ENCODE measurements at regions not wholly inside any gene's neighbourhood (a gene's known extent, or its start where the extent isn't known, plus 50 kb on each side); places are given as distances from the start of the nearest gene placed in this dataset.

DNA sequence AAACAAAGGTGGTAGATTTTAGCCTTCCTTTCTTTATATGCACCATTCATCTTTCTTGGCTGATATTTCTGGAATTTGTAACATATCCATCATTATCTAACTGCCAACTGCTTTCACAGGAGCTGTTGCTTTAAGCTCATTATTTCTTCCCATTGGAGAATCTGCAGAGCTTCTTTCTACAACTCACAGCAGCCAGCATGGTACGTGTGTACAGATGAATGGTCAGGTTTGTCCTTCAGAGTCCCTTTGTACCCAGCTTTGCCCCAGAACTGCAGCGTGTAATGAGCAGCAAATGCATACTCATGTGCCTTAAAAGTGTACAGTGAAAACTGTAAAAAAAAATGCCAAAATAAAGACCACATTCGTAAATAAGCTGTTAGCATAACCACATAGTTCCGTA, 260.9 kb downstream of the FIGN start:
- H3K27ac Mint-ChIP-seq: no peak overlapping the region
- no peaks in the 10 kb centered on the region for H3K27me3 Mint-ChIP-seq (ENCODE audit: low read depth)
- H3K9me3 Mint-ChIP-seq: peaks cover 4% of the 10 kb centered on the region
- H3K4me3 Mint-ChIP-seq (ENCODE audit: low read depth): no peak overlapping the region
- intact Hi-C loops (cut with micrococcal nuclease): no loop called here
- H3K4me1 Mint-ChIP-seq (ENCODE audit: low read depth): no peaks in the 10 kb centered on the region
- H3K36me3 Mint-ChIP-seq (ENCODE audit: low read depth): no peaks in the 10 kb centered on the region
- DNase-seq (ENCODE audit: low spot score): no peak

DNA sequence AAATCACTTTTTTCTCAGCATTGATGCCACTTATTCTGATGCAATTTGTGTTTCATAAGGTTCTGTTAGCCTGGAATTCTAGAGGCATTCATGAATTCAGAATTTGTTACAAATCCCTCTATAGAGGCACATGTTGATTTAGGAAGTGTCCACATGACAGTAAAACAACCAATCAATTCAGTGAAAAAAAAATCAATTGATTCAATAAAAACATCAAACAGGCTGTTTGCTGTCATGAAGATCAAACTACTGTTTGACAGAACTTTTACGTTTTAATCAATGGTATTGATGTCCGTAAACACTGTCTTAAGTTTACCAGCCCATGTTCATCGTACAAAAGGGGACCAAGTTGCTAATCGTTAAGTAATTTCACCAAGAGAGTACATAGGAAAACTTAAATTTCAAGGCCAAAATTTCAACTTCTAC, 261.5 kb downstream of the FIGN start:
- H3K4me1 Mint-ChIP-seq (ENCODE audit: low read depth): no peaks in the 10 kb centered on the region
- H3K9me3 Mint-ChIP-seq: peaks cover 4% of the 10 kb centered on the region
- no peak overlapping the region for H3K4me3 Mint-ChIP-seq (ENCODE audit: low read depth)
- H3K36me3 Mint-ChIP-seq (ENCODE audit: low read depth): no peaks in the 10 kb centered on the region
- no peak for DNase-seq (ENCODE audit: low spot score)
- intact Hi-C loops (cut with micrococcal nuclease): no loop called here
- no peaks in the 10 kb centered on the region for H3K27me3 Mint-ChIP-seq (ENCODE audit: low read depth)
- H3K27ac Mint-ChIP-seq: no peak overlapping the region

DNA sequence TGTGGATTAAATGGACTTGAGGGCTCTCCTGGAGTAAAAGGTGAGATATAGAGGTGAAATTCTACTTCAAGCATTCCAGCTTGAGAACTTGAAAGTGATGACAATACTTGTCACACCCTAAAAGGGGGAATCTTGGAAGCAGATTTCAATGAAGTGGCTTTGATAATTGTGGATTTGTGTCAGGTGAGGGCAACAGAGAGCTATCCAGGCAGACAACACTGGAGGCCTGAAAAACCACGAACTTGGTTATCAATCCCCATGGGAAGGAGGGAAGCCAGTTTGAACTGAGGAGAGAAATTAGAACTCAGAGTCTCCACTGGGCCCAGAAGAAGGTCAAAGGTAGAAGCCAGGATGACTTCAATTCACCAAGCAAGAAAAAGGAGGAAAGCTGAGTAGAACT, 263.9 kb downstream of the FIGN start:
- no peak overlapping the region for H3K27ac Mint-ChIP-seq
- no peak overlapping the region for H3K4me3 Mint-ChIP-seq (ENCODE audit: low read depth)
- H3K9me3 Mint-ChIP-seq: no peaks in the 10 kb centered on the region
- no peak for DNase-seq (ENCODE audit: low spot score)
- H3K36me3 Mint-ChIP-seq (ENCODE audit: low read depth): no peaks in the 10 kb centered on the region
- intact Hi-C loops (cut with micrococcal nuclease): no loop called here
- no peaks in the 10 kb centered on the region for H3K4me1 Mint-ChIP-seq (ENCODE audit: low read depth)
- H3K27me3 Mint-ChIP-seq (ENCODE audit: low read depth): no peaks in the 10 kb centered on the region

DNA sequence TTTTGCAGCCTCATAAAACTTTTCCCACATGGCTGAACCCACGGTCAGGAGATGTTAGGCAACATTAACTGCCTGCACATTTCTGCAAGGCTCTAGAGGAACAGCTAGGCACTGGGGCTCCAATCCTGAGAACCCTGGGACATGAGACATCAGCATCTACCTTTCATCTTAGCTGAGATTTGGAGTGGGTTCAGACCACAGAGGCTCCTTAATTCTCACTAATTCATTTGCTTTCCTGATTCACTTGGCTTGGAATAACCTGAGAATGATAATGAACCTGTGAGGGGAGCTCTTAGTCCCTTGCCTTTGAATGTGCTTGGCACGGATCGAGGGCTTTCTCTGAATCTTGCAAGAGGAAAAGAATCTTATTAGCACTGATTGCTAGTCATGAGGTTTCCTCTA, 266.2 kb downstream of the FIGN start:
- Mint-ChIP-seq H3K27ac (no peak overlapping the region), H3K27me3 (ENCODE audit: low read depth) (no peaks in the 10 kb centered on the region), H3K4me3 (ENCODE audit: low read depth) (no peak overlapping the region), H3K4me1 (ENCODE audit: low read depth) (no peaks in the 10 kb centered on the region), H3K36me3 (ENCODE audit: low read depth) (no peaks in the 10 kb centered on the region), H3K9me3 (no peaks in the 10 kb centered on the region)
- DNase-seq (ENCODE audit: low spot score): no peak
- intact Hi-C loops (cut with micrococcal nuclease): no loop called here

DNA sequence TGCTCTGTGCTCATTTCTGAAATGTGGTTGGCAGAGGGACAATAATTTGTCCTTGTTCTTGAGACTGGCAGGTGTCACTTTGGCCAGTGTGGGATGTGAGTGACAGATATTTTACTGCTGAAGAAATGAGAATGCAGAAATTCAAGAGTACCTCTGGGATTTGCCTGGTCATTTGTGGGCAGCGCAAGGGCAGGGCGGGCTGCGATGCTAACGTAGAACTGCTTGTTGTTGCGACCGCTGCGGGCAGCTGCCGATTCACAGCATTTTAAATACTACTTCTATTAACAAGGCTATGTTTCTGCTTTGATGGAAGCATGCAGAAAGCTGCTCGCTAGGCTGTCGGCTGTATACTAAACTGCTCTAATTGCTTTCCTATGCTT, 268.6 kb downstream of the FIGN start:
- H3K27me3 Mint-ChIP-seq (ENCODE audit: low read depth): no peaks in the 10 kb centered on the region
- DNase-seq (ENCODE audit: low spot score): no peak
- H3K36me3 Mint-ChIP-seq (ENCODE audit: low read depth): no peaks in the 10 kb centered on the region
- H3K9me3 Mint-ChIP-seq: no peaks in the 10 kb centered on the region
- H3K4me1 Mint-ChIP-seq (ENCODE audit: low read depth): no peaks in the 10 kb centered on the region
- intact Hi-C loops (cut with micrococcal nuclease): no loop called here
- H3K4me3 Mint-ChIP-seq (ENCODE audit: low read depth): no peak overlapping the region
- H3K27ac Mint-ChIP-seq: no peak overlapping the region

DNA sequence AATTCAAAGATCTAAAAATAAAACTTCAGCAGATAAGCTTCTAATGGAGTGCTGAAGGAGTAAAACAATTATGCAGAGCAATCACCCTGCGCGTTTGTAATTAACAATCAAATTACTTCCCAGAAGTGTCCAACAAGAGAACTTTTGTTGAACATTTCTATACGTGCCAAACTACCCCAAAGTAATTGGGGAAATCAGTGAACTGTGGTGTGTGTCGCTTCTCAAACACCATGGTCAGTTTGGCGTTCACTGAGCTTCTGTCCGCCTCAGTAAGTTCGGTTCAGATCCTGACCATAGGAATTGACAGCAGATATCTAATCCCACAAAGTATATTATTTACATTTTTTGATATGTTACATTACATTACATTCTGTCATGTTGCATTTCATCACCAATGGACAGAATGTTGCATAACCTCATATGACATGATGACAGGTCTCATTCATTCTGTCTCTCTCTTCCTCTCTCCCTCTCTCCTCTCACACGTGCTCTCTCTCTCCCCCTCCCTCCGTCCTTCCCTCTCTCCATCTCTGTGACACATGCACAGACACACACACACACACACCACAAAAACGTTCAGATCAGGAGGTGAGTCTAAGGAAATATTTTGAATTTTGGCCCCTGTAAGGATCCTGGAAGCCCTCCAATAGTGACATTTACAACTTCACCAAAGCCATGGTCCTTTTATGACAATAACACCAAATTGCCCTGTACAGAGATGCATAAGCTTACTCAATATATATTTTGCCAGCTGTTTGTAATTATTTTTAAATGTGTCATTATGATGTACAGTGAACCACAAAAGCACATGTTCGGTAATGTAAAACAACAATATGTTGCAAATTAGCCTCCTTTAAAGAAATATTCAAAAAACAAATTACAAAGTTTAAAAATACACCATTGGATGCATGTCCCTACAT, 269.2 kb downstream of the FIGN start:
- no peak for DNase-seq (ENCODE audit: low spot score)
- Mint-ChIP-seq H3K9me3 (no peaks in the 10 kb centered on the region), H3K36me3 (ENCODE audit: low read depth) (no peaks in the 10 kb centered on the region), H3K4me1 (ENCODE audit: low read depth) (no peaks in the 10 kb centered on the region), H3K4me3 (ENCODE audit: low read depth) (no peak overlapping the region), H3K27me3 (ENCODE audit: low read depth) (no peaks in the 10 kb centered on the region), H3K27ac (no peak overlapping the region)
- intact Hi-C loops (cut with micrococcal nuclease): no loop called here

DNA sequence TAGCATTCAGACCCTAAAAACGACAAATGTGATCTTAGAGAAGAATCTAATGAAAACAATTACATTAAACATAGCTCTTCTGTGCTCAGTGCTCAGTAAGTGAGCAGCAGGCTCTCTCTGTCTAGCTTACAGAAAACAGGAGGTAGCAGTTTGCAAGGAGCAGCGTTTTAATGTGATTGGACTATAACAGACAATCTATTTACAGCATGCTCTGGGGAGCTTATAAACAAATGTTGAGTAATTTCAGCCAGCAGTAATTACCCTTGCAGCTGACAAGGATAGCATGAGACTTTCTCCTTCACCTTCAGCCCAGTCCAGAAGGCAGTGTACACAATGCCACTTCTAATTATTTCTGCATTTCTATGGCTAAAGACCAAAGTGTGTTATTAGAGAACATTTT, 270.4 kb downstream of the FIGN start:
- Mint-ChIP-seq H3K4me3 (ENCODE audit: low read depth) (no peak overlapping the region), H3K4me1 (ENCODE audit: low read depth) (no peaks in the 10 kb centered on the region), H3K36me3 (ENCODE audit: low read depth) (no peaks in the 10 kb centered on the region), H3K27me3 (ENCODE audit: low read depth) (no peaks in the 10 kb centered on the region), H3K27ac (no peak overlapping the region), H3K9me3 (no peaks in the 10 kb centered on the region)
- intact Hi-C loops (cut with micrococcal nuclease): no loop called here
- DNase-seq (ENCODE audit: low spot score): no peak

DNA sequence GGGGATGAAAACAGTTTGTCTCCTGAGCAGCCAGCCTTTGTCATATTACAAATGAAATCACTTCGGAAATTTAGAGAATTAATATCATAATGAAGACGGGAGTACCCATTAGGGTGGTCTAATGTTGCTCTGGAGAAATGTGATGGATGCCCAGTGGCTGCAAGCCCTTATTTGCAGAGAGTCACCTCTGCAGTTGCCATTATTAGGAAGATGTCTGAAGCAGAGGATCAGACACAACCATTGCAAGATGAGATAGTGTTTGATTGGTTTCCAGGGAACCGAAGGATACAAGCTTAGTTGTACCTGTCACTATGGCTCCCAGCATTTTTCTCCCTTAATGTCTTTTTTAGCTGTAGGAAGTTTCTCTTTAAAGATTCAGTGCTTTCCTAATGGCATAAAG, 272.4 kb downstream of the FIGN start:
- Mint-ChIP-seq H3K9me3 (no peaks in the 10 kb centered on the region), H3K27me3 (ENCODE audit: low read depth) (no peaks in the 10 kb centered on the region), H3K27ac (no peak overlapping the region), H3K36me3 (ENCODE audit: low read depth) (no peaks in the 10 kb centered on the region), H3K4me3 (ENCODE audit: low read depth) (no peak overlapping the region), H3K4me1 (ENCODE audit: low read depth) (no peaks in the 10 kb centered on the region)
- DNase-seq (ENCODE audit: low spot score): no peak
- intact Hi-C loops (cut with micrococcal nuclease): no loop called here

DNA sequence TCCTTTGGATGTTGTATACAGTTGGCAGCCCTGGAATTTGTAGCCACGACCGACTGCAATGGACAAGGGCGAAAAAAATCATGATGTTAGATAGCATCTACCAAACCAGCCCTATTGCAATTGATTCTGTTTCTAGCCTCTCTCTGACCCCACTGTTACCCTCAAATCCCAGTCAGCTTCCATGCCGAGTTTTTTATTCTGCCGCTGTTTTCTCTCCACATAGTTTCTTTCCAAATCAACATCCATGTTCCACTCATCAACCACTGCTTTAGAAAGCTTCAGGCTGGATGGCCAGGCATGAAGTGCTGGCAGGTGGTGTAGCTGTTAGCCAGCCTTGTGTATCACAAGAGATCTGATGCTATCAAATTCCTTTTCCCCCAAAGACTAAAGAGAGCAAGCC, 272.8 kb downstream of the FIGN start:
- Mint-ChIP-seq H3K4me3 (ENCODE audit: low read depth) (no peak overlapping the region), H3K36me3 (ENCODE audit: low read depth) (no peaks in the 10 kb centered on the region), H3K27ac (no peak overlapping the region), H3K27me3 (ENCODE audit: low read depth) (no peaks in the 10 kb centered on the region), H3K9me3 (no peaks in the 10 kb centered on the region), H3K4me1 (ENCODE audit: low read depth) (no peaks in the 10 kb centered on the region)
- no peak for DNase-seq (ENCODE audit: low spot score)
- intact Hi-C loops (cut with micrococcal nuclease): no loop called here

DNA sequence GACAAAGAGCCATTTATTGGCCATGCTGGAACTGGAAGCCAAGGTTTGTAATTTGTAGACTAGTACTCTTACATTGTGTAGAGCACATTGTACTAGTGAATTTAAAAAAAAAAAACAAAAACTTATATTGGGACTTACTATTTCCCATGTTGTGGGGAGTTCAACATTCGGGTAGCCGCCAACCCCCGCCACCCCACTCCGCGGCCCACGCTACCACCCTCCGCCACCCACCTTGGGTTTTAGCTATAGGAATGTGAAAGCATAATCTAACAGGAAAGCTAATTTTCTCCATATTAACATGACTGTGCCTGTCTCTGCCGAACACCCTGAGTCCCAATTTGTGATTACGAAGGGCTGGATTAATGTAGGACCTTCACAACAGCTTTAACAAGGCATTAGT, 275.8 kb downstream of the FIGN start:
- H3K4me3 Mint-ChIP-seq (ENCODE audit: low read depth): no peak overlapping the region
- H3K4me1 Mint-ChIP-seq (ENCODE audit: low read depth): no peaks in the 10 kb centered on the region
- no peaks in the 10 kb centered on the region for H3K9me3 Mint-ChIP-seq
- intact Hi-C loops (cut with micrococcal nuclease): no loop called here
- H3K27ac Mint-ChIP-seq: no peak overlapping the region
- no peaks in the 10 kb centered on the region for H3K36me3 Mint-ChIP-seq (ENCODE audit: low read depth)
- no peak for DNase-seq (ENCODE audit: low spot score)
- H3K27me3 Mint-ChIP-seq (ENCODE audit: low read depth): no peaks in the 10 kb centered on the region

DNA sequence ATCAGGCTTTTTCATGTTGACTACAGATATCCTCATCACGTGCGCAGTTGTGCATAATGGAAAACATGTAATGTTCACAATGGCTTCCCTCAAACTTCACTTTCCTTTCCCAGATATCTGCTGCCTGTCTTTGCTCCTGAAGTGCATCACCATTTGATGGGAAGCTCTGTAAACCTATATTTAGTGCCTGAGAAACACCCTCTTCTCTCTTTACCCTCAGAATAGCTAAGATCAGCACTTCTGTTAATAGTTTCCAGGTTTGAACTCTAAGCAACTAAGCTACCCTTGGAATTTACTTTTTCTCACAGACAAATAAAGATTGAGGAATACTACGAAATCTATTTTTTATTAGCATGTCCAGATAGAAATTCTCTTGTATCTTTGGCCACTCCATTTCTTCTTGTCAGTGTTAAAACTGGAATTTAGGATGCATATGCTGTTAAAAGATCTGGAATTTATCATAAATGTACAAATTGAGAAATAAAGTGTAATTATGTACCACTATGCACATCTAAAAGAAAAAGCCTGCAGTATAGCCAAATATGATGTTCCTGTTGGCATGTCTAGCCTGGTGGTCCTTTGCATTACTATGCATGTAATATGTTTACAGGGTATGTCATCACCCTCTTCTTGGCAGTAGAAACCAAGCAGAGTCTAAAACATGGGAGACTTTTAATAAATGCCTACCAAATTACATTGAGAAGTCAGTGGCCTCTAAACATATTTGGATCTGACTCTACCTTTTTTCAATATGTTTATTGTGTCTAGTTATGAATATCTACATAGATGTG, 278.7 kb downstream of the FIGN start:
- Mint-ChIP-seq H3K9me3 (no peaks in the 10 kb centered on the region), H3K27ac (no peak overlapping the region), H3K27me3 (ENCODE audit: low read depth) (no peaks in the 10 kb centered on the region), H3K36me3 (ENCODE audit: low read depth) (no peaks in the 10 kb centered on the region), H3K4me3 (ENCODE audit: low read depth) (no peak overlapping the region), H3K4me1 (ENCODE audit: low read depth) (no peaks in the 10 kb centered on the region)
- intact Hi-C loops (cut with micrococcal nuclease): no loop called here
- no peak for DNase-seq (ENCODE audit: low spot score)

DNA sequence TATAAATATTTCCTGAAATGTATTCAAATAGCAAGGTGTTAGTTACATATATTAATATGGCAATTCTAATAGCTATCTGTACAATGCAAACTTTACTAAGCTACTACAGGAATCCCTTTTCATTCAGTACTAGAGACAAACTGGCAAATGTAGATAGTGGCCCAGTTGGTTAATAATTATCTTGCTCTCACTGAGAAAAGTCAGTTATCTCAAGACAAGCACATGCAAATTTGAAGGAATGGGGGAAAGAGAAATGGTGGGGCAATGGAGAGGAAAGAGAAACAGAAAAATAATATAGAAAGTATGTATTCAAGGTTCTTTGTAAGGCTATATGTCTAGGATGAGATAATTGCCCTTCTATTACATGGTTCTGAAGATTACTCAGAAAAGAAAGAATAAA, 280.0 kb downstream of the FIGN start:
- H3K36me3 Mint-ChIP-seq (ENCODE audit: low read depth): no peaks in the 10 kb centered on the region
- H3K27me3 Mint-ChIP-seq (ENCODE audit: low read depth): no peaks in the 10 kb centered on the region

DNA sequence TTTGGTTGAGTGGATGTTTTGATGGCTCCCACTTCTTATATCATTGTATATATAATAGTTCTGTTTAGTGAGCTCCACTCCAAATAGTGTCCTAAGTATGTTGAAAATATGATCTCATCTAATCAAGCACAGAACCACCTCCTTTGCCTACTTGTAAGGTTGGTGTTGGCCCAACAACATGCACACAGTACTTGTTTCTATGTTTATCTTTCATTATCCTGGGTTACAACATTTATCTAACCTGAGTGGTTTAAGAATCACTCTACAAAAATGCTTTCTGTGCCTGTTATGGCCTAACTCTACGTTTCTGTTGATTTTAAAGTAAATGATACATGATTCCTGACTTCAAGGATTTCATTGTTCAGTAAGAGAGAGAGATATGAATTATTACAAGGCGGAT, 281.9 kb downstream of the FIGN start:
- no peaks in the 10 kb centered on the region for H3K4me1 Mint-ChIP-seq (ENCODE audit: low read depth)
- no peaks in the 10 kb centered on the region for H3K36me3 Mint-ChIP-seq (ENCODE audit: low read depth)
- no peaks in the 10 kb centered on the region for H3K9me3 Mint-ChIP-seq
- intact Hi-C loops (cut with micrococcal nuclease): no loop called here
- H3K4me3 Mint-ChIP-seq (ENCODE audit: low read depth): no peak overlapping the region
- no peak overlapping the region for H3K27ac Mint-ChIP-seq
- no peak for DNase-seq (ENCODE audit: low spot score)
- no peaks in the 10 kb centered on the region for H3K27me3 Mint-ChIP-seq (ENCODE audit: low read depth)

More for the DNA sequence above, 280.0 kb downstream of the FIGN start:
- DNase-seq (ENCODE audit: low spot score): no peak
- H3K4me3 Mint-ChIP-seq (ENCODE audit: low read depth): no peak overlapping the region
- H3K9me3 Mint-ChIP-seq: no peaks in the 10 kb centered on the region
- no peaks in the 10 kb centered on the region for H3K4me1 Mint-ChIP-seq (ENCODE audit: low read depth)
- intact Hi-C loops (cut with micrococcal nuclease): no loop called here
- H3K27ac Mint-ChIP-seq: no peak overlapping the region

Data from activated T-helper 2 cell treated with anti-CD3 and anti-CD28 coated beads, Interferon-gamma antibody, Interleukin-2, Interleukin-4, amounts not matched to agents 10 μg/mL and 5 μg/mL and 100 μg/mL, durations not matched to agents 14 hours and 24 hours and 36 hours (primary cell).